ENCODE measurements at regions not wholly inside any gene's neighbourhood (a gene's known extent, or its start where the extent isn't known, plus 50 kb on each side); places are given as distances from the start of the nearest gene placed in this dataset.
A peak's percentile ranks its signal among the peaks of the same experiment; 100 is the strongest.
"Not testable (repeated sequence)": the region's sequence is repeated elsewhere in the genome, so short reads cannot be mapped to it uniquely, and the experiment has no call there.

GRCh38 chr5:7246287-7246686, 149.7 kb upstream of the ADCY2 start:
- DNase-seq (ENCODE audit: extremely low spot score): no peak
- ChIA-PET POLR2A (no interaction called here), CTCF (no interaction called here)
- no peak for TF ChIP-seq HDGF (IDR thresholded peaks at IDR 0.05; ENCODE audit: borderline replicate concordance)
- TF ChIP-seq ZNF384 (IDR thresholded peaks at IDR 0.05): no peak
- TF ChIP-seq NFRKB (IDR thresholded peaks at IDR 0.05): no peak
- TF ChIP-seq CTBP1 (IDR thresholded peaks at IDR 0.05; ENCODE audit: borderline replicate concordance): no peak
- no peak for TF ChIP-seq FOXK2 (IDR thresholded peaks at IDR 0.05)
- TF ChIP-seq LEF1 (IDR thresholded peaks at IDR 0.05; ENCODE audit: borderline replicate concordance): no peak
- no peak for TF ChIP-seq ARNT (IDR thresholded peaks at IDR 0.05)
- no peak for TF ChIP-seq ELF4 (IDR thresholded peaks at IDR 0.05)
- TF ChIP-seq PKNOX1 (IDR thresholded peaks at IDR 0.05): no peak
- no peak for TF ChIP-seq FOXM1 (IDR thresholded peaks at IDR 0.05; ENCODE audit: borderline replicate concordance)
- TF ChIP-seq SUZ12 (IDR thresholded peaks at IDR 0.05): no peak
- no peak for TF ChIP-seq L3MBTL2 (conservative IDR thresholded peaks at IDR 0.05)
- no peak for TF ChIP-seq FOXA1 (IDR thresholded peaks at IDR 0.05)
- TF ChIP-seq TARDBP (IDR thresholded peaks at IDR 0.05): no peak
- no peak for TF ChIP-seq SP1 (IDR thresholded peaks at IDR 0.05)
- no peak for TF ChIP-seq BHLHE40 (IDR thresholded peaks at IDR 0.05; ENCODE audit: borderline replicate concordance)

- CTCF ChIA-PET: interaction anchor here (1.6 kb wide), 1 partner anchor 10 kb away, joined by 4 read pairs; no protein-coding TSS in a partner anchor
- POLR2A ChIA-PET: no interaction called here
- no peak for TF ChIP-seq CTBP1 (IDR thresholded peaks at IDR 0.05; ENCODE audit: borderline replicate concordance)
Observed at GRCh38 chr5:7250004-7250403, 145.9 kb upstream of the ADCY2 start.

GRCh38 chr5:7250611-7251010, 145.3 kb upstream of the ADCY2 start:
- no peak for TF ChIP-seq LEF1 (IDR thresholded peaks at IDR 0.05; ENCODE audit: borderline replicate concordance)
- no peak for TF ChIP-seq ARNT (IDR thresholded peaks at IDR 0.05)
- TF ChIP-seq HDGF (IDR thresholded peaks at IDR 0.05; ENCODE audit: borderline replicate concordance): no peak
- TF ChIP-seq BHLHE40 (IDR thresholded peaks at IDR 0.05; ENCODE audit: borderline replicate concordance): no peak
- no peak for TF ChIP-seq FOXA1 (IDR thresholded peaks at IDR 0.05)
- no peak for TF ChIP-seq FOXM1 (IDR thresholded peaks at IDR 0.05; ENCODE audit: borderline replicate concordance)
- TF ChIP-seq NFRKB (IDR thresholded peaks at IDR 0.05): no peak
- TF ChIP-seq ELF4 (IDR thresholded peaks at IDR 0.05): no peak
- TF ChIP-seq TARDBP (IDR thresholded peaks at IDR 0.05): no peak
- TF ChIP-seq SP1 (IDR thresholded peaks at IDR 0.05): no peak
- TF ChIP-seq PKNOX1 (IDR thresholded peaks at IDR 0.05): no peak
- no peak for DNase-seq (ENCODE audit: extremely low spot score)
- ChIA-PET CTCF (interaction anchor here (1.6 kb wide), 1 partner anchor 9 kb away, joined by 4 read pairs; no protein-coding TSS in a partner anchor), POLR2A (no interaction called here)

More at GRCh38 chr5:7250004-7250403, 145.9 kb upstream of the ADCY2 start:
- no peak for DNase-seq (ENCODE audit: extremely low spot score)

GRCh38 chr5:7251132-7251531, 144.8 kb upstream of the ADCY2 start:
- TF ChIP-seq CTBP1 (IDR thresholded peaks at IDR 0.05; ENCODE audit: borderline replicate concordance) (no peak), BHLHE40 (IDR thresholded peaks at IDR 0.05; ENCODE audit: borderline replicate concordance) (no peak), SUZ12 (IDR thresholded peaks at IDR 0.05) (no peak), ELF4 (IDR thresholded peaks at IDR 0.05) (no peak), NFRKB (IDR thresholded peaks at IDR 0.05) (no peak), FOXM1 (IDR thresholded peaks at IDR 0.05; ENCODE audit: borderline replicate concordance) (no peak), FOXA1 (IDR thresholded peaks at IDR 0.05) (no peak), TARDBP (IDR thresholded peaks at IDR 0.05) (no peak)
- CTCF ChIA-PET: no interaction called here
- POLR2A ChIA-PET: no interaction called here
- no peak for DNase-seq (ENCODE audit: extremely low spot score)

GRCh38 chr5:7261049-7261448, 134.9 kb upstream of the ADCY2 start:
- ChIA-PET CTCF (no interaction called here), POLR2A (no interaction called here)
- TF ChIP-seq ZNF384 (IDR thresholded peaks at IDR 0.05) (no peak), ARNT (IDR thresholded peaks at IDR 0.05) (no peak), FOXK2 (IDR thresholded peaks at IDR 0.05) (no peak), BHLHE40 (IDR thresholded peaks at IDR 0.05; ENCODE audit: borderline replicate concordance) (no peak), PKNOX1 (IDR thresholded peaks at IDR 0.05) (no peak), FOXM1 (IDR thresholded peaks at IDR 0.05; ENCODE audit: borderline replicate concordance) (no peak), LEF1 (IDR thresholded peaks at IDR 0.05; ENCODE audit: borderline replicate concordance) (no peak), ELF4 (IDR thresholded peaks at IDR 0.05) (no peak), SP1 (IDR thresholded peaks at IDR 0.05) (no peak), CTBP1 (IDR thresholded peaks at IDR 0.05; ENCODE audit: borderline replicate concordance) (no peak), HDGF (IDR thresholded peaks at IDR 0.05; ENCODE audit: borderline replicate concordance) (no peak), FOXA1 (IDR thresholded peaks at IDR 0.05) (no peak)
- DNase-seq (ENCODE audit: extremely low spot score): peak; percentile 19

GRCh38 chr5:7261900-7262299, 134.0 kb upstream of the ADCY2 start:
- POLR2A ChIA-PET: no interaction called here
- CTCF ChIA-PET: no interaction called here
- no peak for TF ChIP-seq ARNT (IDR thresholded peaks at IDR 0.05)
- no peak for DNase-seq (ENCODE audit: extremely low spot score)

GRCh38 chr5:7263398-7264015, 132.4 kb upstream of the ADCY2 start:
- CTCF ChIA-PET; POLR2A ChIA-PET; DNase-seq (ENCODE audit: extremely low spot score): not testable (repeated sequence)

- POLR2A ChIA-PET; CTCF ChIA-PET; DNase-seq (ENCODE audit: extremely low spot score): not testable (repeated sequence)
Observed at GRCh38 chr5:7265776-7266175, 130.2 kb upstream of the ADCY2 start.

- POLR2A ChIA-PET; CTCF ChIA-PET; DNase-seq (ENCODE audit: extremely low spot score): not testable (repeated sequence)
Observed at GRCh38 chr5:7268722-7269121, 127.2 kb upstream of the ADCY2 start.

Data from HEK293T (cell line).